Neural progenitor cell (in vitro differentiated cells): ENCODE measurements at regions not wholly inside any gene's neighbourhood (a gene's known extent, or its start where the extent isn't known, plus 50 kb on each side); places are given as distances from the start of the nearest gene placed in this dataset.

Experiments
- CTCF ChIP-seq: fragments of 200-600 bp; sonication (generic); IDR thresholded peaks from 2 replicates; pipeline ENCODE4 v1.5.1; 2017; ENCODE audit warnings: antibody characterized with exemption, mild to moderate bottlenecking
- EZH2phosphoT487 ChIP-seq: fragments of 200-600 bp; sonication (generic); IDR thresholded peaks from 2 replicates; pipeline ENCODE4 v1.6.1; 2017; ENCODE audit warnings: antibody characterized with exemption

- no peak for TF ChIP-seq CTCF
- TF ChIP-seq EZH2phosphoT487 = no peak
Observed at GRCh38 chr21:17201741-17202260, 311.0 kb upstream of the CXADR start.
